ENCODE measurements at regions not wholly inside any gene's neighbourhood (a gene's known extent, or its start where the extent isn't known, plus 50 kb on each side); places are given as distances from the start of the nearest gene placed in this dataset.

- intact Hi-C loops (cut with micrococcal nuclease; ENCODE audit: unreplicated experiment) (no loop called here), in situ Hi-C loops (cut with MboI) (no loop called here)
- RAD21 ChIA-PET (ENCODE audit: unreplicated experiment): no interaction called here
- Histone ChIP-seq H2AFZ (ENCODE audit: control insufficient read depth, low read depth, low read length) (no peak overlapping the region), H3K27ac (ENCODE audit: control insufficient read depth, insufficient read depth) (no peak overlapping the region), H3K9me3 (replicated peaks; ENCODE audit: control insufficient read depth, insufficient read depth, low read length) (no peaks in the 10 kb centered on the region), H3K4me2 (ENCODE audit: control insufficient read depth, insufficient read depth) (no peak overlapping the region), H3K9ac (ENCODE audit: control insufficient read depth, insufficient read depth, low read length) (no peak overlapping the region), H3K27me3 (replicated peaks in 1 of 2; ENCODE audit: control insufficient read depth in 2 of 2, insufficient read depth in 2 of 2, low read length in 1 of 2) (peaks cover 0 to 3% of the 10 kb centered on the region in 2 experiments; a peak in 1 of 4 replicates), H3K79me2 (ENCODE audit: control insufficient read depth, insufficient read depth, low read length) (no peaks in the 10 kb centered on the region), H3K4me1 (ENCODE audit: control insufficient read depth, insufficient read depth, low read length) (no peaks in the 10 kb centered on the region), H3K36me3 (ENCODE audit: control insufficient read depth in 2 of 2, insufficient read depth in 2 of 2, low read length in 1 of 2) (no peaks in the 10 kb centered on the region), H4K20me1 (ENCODE audit: control insufficient read depth, insufficient read depth) (no peaks in the 10 kb centered on the region), H3K4me3 (no peak overlapping the region)
- ATAC-seq (no peak), FAIRE-seq (no peak), DNase-seq (ENCODE audit: low read depth, low spot score) (no peak)
- SMC1A ChIA-PET (ENCODE audit: uncharacterized antibody, unreplicated experiment): no interaction called here
- BruUV-seq (replicated peaks): no TSS peak
- TF ChIP-seq WRNIP1 (IDR thresholded peaks at IDR 0.05; ENCODE audit: borderline replicate concordance, low read depth, low read length): no peak
- TF ChIP-seq ZZZ3 (IDR thresholded peaks at IDR 0.05; ENCODE audit: control insufficient read depth, insufficient read length, low read depth): no peak
- no peak for TF ChIP-seq SIX5 (IDR thresholded peaks at IDR 0.05; ENCODE audit: low read depth, low read length, severe bottlenecking)
- TF ChIP-seq CUX1 (IDR thresholded peaks at IDR 0.05; ENCODE audit: insufficient replicate concordance, low read depth, low read length): no peak
- TF ChIP-seq LARP7 (IDR thresholded peaks at IDR 0.05): no peak
- no peak for TF ChIP-seq USF1 (IDR thresholded peaks at IDR 0.05; ENCODE audit: borderline replicate concordance, extremely low read length, insufficient read depth, low read depth, low read length)
- no peak for TF ChIP-seq ZSCAN29 (IDR thresholded peaks at IDR 0.05)
- TF ChIP-seq MEF2B (IDR thresholded peaks at IDR 0.05; ENCODE audit: partially characterized antibody, poor library complexity, severe bottlenecking): no peak
- no peak for TF ChIP-seq FOS (IDR thresholded peaks at IDR 0.05; ENCODE audit: borderline replicate concordance, extremely low read depth, insufficient read length)
- TF ChIP-seq SMC3 (IDR thresholded peaks at IDR 0.05; ENCODE audit: borderline replicate concordance, low read length): no peak
- no peak for TF ChIP-seq HDAC2 (IDR thresholded peaks at IDR 0.05)
- no peak for TF ChIP-seq SRF (IDR thresholded peaks at IDR 0.05; ENCODE audit: low read depth in 2 of 2, low read length in 2 of 2)
- TF ChIP-seq E2F8 (IDR thresholded peaks at IDR 0.05; ENCODE audit: low read depth, partially characterized antibody): no peak
- POLR2A ChIA-PET: no interaction called here
- CTCF ChIA-PET: no interaction called here
- WGBS (ENCODE audit: insufficient coverage, insufficient replicate concordance, low lambda C conversion rate, missing lambda C conversion rate): 93% methylated on average over 1 of the region's 1 CpG
These were observed 168.7 kb upstream of the NR5A2 start for GRCh38 chr1:199858856-199859255.
